ENCODE measurements at regions not wholly inside any gene's neighbourhood (a gene's known extent, or its start where the extent isn't known, plus 50 kb on each side); places are given as distances from the start of the nearest gene placed in this dataset.

DNA sequence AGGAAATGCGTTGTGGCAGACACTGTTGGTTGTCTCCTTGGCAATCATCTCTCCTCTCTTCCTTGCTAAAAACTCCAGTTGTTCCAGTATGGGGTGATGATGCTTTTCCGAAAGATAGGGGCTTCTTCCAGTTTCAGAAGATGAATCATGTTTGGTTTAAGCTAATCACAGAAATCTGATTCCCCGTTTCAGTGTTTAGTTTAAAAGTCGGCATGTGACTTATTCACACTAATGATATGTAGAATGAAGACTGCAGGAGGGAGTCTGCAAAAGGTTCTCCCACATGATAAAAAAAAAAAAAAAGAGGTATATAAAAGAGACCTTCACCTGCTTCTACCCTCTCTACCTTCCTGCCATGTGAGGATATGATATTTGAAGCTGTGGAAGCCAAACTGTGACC, 239.0 kb upstream of the SIX2 start:
- no peak for DNase-seq

DNA sequence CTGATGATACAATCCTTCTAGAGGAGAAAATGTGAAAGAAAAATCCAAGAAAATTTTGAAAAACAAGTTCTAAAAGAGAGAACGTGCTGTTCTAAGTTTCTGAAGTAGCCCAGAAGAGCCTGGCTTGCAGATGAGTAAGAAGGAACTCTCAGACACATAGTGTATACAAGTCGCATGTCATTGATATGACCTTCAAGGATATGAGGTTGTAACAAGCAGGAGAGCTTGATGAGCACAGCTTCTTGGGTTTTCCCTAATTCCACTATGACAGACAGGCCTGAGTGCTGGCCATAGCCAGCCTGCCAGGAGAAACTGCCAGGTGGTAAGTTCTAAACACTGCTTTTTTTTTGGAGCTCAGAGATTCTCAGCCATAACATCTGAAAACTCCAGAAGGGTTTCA, 235.7 kb upstream of the SIX2 start:
- DNase-seq, result no peak

DNA sequence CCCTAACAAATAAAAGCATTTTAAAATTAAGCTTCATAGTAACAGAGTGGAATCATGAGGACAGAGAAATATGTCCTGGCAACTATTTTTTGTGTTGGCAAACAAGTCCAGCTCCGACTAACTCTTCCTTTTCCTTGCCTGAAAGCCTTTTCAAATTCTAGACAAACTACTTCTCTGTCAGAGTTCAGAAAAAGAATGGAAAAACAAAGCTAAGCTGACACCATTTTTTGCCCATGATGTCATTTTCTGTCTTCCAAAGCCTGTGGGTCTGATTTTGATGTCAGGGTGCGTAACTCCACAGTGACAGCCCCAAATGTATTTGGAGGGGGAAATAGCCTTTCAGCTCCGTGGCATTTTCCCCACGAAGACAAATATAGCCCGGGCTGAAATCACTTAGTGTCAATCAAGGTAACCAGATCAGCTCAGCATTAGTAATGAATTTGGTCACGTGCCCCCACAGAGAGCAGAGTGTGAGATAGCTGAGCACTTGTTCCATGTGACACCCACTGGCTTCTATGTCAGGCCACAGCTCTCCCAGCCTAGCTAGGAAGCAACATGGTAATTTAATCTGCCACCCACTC, 233.0 kb upstream of the SIX2 start:
- no peak for DNase-seq

DNA sequence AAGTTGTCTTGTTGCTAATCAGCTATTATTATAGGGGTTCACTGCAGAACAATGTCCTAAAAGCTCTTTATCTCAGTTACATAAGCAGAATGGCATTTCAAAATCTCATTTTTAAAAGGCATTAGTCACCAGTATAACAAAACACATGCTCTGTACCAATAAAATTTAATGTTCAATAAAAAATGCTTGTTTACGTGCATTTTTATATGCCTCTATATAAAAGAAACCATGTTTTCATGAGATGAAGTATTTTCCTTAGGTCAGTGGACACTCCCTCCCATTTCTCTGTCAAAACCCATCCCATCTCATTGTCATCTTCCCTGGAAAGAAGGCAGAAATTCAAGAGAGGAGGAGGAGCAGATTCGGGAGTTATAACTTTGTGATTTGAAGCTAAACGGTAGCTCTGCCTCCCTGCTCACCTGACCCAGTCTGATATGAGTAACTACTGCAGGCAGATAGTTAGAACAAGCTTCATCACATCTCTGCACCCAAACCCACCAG, 231.9 kb upstream of the SIX2 start:
- DNase-seq, result no peak

DNA sequence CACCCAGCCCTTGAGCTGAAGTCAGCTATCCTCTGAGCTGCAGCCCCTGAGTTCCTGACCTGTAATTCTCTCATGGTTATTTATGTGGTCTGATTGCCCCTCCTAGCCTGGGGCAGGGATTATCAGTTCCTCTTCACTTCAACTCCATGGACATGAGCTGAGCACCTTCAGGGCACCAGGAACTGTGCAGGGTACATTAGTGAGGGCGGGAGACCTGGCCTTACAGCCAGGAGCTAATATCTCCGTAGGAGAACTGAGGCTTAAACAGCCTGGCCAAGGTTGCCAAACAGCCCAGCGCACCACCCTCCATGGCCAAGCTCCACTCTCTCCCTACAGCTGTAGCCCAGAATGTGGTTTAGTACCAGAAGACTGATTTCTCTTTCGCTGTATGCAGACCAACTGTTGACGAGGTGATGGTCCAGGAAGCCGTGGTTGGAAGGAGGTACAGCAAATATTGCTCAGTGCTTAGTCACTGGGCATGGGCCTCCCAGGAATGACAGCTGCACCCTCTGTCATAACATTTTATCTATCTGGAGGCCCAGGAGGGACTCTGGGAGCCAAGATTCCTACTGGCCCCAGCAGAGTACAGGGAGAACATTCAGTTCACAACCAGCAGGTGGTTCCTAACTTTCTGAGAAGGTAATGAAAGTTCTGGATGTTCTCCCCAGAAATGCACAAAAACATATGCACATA, 228.7 kb upstream of the SIX2 start:
- DNase-seq, result no peak

DNA sequence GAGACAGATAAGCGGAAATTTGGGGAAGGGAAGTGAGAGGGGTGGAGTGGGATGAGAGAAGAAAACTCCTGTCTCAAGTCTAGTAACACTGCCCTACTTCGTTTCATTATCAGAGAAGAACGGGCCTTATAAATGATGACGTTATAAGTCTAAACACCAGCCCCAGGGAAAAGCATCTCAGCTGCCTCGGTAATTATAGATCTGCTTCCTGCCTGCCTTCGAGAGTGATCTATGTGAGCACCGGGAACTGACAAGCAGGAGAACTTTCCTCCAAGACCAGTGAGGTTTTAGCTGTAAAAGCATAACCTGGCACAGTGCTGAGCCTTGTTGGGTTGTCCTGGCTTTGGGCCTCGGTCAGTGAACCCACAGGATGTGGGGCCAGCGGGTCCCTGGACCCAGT, 227.9 kb upstream of the SIX2 start:
- DNase-seq, result no peak

DNA sequence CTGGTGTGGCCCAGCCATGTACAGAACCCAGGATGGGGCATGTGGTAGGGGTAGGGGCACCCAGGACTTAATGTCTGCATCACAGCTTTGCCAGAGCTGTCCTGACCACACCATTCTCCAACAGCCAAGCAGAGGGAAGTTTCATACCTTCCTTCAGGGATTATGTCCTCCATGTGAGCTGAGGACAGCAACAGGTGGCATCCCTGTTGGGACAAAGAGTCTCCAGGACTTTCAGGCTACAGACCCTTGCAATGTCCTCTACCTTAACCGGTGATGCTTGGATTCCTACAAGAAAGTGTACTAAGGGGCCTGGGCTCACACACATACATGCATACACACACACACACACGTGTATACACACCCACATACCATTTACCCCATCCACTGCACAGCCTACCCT, 227.0 kb upstream of the SIX2 start:
- no peak for DNase-seq

DNA sequence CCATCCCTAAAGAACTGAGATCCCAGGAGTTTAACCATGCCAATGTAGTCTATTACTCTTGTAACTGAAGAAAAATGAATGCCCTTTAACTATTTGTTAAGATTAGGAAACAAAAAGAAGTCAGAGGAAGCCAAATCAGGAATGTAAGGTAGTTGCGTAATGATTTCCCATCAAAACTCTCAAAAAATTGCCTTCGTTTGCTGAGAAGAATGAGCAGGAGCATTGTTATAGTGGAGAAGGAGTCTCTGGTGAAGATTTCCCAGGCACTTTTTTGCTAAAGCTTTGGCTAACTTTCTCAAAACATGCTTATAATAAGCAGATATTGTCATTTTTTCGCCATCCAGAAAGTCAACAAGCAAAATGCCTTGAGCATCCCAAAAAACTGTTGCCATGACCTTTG, 224.0 kb upstream of the SIX2 start:
- DNase-seq, result no peak

DNA sequence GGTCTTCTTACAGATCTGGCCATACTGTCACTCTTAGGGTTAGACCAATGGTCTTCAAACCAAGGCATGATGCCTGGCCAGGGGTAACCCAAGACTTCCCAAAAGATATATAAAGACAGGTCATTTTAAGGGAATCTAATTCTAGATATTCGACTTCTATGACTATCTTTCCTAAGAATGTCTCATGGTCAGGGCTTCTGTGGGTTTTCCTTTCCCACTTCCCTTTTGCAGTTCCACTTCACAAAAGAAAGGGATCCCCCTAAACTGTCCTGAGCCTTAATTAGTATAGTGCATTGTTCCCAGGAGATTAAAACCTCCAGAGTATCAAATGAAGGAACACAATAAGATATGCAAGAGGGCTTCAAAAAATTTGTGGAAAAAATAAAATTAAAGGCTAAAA, 223.6 kb upstream of the SIX2 start:
- DNase-seq, result peak; percentile 5 to 22

DNA sequence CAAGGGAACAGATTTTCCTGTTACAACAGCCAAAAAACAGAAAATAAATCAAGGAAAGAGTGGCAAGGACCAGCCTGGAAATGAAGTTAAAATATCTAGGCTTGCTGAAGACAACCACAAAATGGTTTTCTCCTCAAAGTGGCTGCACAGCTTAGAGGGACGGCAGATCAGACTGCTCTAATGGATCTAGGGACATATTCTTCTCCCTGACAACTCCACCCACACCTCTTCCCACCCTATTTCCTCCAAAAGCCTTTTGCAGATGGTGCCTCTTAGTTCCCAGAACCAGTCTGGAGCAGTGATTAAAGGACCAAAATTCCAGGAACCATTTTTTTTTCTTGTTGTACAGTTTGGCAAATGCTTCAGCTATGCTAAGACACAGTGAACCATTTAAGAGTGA, 220.2 kb upstream of the SIX2 start:
- no peak for DNase-seq

DNA sequence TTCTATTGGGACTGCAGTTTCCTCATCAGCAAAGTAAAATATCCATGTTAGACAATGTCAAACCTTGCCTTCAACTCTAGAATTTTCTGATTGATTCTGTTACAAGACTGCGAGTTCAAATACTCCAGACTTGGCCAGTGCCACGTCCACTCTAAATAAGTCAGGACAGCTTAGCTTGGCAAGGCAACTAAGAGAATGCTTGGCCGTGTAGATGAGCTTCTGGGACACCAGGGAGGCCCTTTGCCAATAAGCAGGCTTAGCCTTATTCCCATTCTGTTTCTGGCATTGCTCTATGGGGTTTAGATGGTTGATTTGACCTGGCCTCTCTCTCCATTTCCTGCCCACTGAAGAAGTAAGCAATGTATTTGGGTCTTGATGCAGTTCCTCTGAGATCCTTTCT, 218.1 kb upstream of the SIX2 start:
- DNase-seq, result no peak

DNA sequence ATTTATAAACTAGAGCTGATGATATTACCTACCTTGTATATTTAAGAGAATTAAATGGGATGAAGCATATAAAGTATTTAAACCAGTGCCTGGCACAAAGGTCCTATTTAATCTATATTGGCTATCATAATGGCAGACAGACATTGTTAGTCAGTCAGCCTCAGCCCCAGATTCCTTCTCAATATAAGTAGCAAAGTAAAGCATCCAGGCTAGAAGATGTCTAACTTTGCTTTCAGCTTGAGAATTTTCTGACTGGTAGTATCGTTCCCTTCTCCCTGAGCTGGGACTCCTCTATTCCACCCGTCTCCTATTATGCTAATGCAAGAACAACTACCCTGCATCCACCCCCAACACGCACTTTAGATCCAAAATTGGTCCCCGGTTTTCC, 215.7 kb upstream of the SIX2 start:
- no peak for DNase-seq

DNA sequence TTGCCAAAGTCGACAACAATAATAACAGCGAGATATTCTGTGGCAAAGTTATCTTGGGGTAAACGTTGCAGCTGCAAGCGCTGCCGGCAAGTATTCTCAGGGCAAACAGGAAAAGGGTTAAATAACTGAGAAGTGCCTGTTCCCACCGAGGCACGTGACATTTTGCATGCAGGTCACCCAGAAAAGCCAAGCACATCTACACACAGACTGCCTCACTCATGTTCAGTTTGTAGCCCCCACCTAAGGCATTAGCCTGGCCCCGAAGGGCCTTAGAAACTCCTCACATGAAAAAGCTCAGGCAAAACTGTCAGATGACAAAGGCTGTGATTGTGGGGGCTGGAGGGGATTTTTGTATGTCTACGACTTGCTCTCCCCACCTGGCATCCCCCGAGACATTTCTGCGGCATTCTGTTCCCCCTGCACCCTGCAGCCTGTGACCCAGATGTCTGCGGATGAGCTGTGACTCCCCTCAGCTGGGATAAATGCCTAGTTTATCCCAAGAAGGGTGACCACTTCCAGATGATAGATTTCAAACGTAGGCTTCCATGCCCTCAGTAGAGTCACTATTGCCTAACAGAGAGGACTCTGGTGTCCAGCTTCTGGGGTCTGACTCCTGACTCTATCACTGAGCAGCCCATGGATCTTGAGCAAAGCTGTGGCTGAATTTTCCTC, 215.2 kb upstream of the SIX2 start:
- no peak for DNase-seq

DNA sequence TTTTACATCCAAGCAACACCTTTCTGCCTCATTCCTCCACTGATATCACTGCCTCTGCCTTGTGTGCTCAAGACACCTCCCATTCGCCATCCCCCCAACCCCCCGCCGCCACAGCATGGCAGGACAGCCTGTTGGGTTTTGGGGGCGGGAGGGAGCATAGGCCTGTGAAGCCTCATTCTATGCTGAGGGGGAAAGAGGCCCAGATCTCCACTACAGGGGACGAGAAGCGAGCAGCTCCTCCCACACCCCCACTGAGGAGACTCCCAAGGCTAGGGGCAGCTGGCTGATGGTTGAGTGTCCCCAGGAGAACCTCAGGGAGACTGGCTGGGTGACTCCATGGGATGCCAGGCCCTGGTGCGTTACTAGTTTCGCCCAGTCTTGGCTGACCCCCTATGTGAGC, 214.3 kb upstream of the SIX2 start:
- no peak for DNase-seq

DNA sequence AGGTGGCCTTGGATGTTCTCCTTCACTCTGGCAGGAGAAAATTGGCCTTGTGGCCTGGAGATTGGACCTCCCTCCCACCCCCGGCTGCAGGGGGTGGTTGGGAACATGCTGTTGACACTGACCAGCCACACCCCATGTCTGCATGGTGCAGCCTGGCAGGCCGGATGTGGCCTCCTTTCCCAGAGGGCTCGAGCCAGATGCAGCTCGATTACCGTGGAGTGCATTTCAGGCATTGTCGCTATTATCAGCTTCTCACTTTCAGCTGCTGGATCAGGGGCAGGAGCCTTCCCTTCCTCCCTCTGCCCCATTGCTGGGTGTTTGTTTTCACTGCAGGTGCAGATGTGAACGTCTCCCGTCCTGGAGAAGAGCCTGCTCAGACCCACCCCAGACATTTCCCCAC, 211.0 kb upstream of the SIX2 start:
- no peak for DNase-seq

DNA sequence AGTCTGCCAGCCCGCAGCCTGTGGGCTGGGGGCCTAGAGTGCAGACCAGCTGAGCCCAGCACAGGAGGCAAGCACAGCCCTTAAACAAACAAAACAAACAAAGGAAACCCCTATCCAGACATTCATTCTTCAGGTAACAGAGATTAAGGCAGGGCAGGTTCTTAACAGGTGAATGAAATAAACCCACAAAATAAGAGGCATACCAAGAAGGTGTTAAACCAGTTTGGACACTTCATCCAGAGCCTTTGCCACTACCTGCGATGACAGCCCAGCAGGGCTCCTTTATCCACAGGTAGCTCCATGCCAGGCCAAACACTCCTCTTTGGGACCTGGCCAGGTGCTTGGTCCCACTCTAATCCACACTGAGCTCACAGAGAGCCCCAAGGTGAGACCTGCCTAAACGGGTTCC, 209.7 kb upstream of the SIX2 start:
- DNase-seq, result no peak

DNA sequence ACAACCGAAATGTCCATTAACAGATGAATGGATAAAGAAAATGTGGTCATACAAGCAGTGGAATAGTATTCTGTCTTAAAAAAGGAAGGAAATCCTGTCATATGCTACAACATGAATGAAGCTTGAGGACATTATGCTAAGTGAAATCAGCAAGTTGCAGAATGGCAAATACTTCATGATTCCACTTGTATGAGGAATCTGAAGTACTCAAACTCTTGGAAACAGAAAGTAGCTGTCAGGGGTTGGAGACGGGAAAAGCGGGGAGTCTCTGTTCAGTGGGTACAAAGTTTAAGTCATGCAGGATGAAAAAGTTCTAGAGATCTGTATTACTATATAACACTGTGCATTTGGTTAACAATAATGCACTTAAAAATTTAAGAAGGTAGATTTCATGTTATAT, 209.0 kb upstream of the SIX2 start:
- no peak for DNase-seq

DNA sequence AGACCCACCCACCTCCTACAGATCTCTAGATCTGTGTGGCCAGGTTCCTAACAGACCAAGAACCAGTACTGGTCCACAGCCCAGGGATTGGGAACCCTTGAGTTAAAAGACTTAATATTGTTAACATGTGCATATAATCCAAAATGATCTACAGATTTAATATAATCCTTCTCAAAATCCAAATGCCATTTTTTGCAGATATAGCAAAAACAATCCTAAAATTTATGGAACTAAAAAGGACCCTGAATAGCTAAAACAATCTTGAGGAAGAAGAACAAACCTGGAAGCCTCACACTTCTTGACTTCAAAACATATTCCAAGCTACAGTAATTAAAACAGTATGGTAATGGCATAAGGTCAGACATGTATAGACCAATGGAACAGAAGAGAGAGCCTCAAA, 206.9 kb upstream of the SIX2 start:
- DNase-seq, result no peak

DNA sequence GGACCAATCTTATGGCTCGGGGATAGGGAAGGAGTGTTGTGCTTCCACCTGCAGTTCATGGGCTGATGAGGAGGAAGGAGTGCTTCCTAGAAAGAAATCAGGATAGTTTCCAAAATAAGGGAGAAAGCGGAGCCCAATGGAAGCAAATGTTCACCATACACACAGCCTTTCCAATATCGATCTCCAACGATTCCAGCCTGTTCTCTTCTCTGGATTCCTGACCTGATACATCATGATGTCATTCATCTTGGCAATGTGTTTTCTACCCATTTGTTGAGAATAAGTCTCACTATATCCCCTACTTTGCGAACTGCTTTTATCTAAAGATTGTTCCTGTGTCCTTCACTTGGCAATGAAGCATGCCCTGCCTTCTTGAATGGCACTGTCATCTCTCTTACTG, 205.3 kb upstream of the SIX2 start:
- DNase-seq, result no peak

DNA sequence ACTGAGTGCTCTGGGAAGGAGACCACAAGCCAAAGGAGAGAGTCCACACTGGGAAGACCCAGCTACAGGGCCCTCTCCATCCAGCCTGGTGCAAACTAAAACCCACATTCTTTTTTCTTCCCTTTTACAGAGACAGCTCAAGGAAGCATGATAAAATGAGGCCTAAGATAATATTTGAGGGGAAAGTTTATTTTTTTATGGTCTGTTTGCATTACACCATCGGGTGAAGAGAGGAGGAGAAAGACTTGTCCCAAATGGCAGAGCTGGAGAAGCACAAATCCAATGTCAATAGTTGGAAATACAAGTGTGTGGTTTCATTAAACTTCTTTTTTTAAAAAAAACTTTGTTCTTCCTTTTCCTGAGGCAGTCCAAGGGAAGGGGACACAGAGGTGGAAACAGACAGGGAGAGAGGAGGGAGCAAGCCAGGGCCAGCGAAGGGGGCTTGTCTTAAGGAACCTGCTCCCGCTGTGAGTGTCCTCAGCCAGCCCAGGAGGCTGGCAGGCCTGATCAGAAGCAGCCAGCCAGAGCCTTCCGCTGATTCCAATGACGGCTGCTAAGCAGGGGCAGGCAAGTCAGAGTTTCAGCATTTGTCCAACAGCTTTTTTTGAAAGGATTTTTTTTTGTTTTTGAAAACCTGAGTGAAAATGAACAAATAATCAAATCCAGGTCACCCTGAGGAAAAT, 203.8 kb upstream of the SIX2 start:
- DNase-seq, result no peak

DNA sequence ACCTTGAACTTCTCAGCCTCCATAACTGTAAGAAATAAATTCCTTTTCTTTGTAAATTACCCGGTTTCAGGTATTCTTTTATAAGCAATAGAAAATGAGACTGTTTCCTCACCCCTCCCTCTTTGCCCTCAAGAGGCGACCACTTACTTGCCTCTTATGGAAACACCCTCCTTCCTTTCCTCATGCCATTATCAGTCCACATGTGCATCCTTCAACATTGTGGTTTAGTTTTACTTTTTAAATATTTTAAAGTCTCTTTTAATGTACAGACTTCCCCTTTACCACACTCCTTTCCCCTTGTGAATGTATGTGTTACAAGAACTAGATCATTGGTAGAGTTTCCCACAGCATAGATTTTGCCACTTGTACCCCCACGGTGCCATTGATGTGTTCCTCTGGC, 202.4 kb upstream of the SIX2 start:
- DNase-seq, result no peak

DNA sequence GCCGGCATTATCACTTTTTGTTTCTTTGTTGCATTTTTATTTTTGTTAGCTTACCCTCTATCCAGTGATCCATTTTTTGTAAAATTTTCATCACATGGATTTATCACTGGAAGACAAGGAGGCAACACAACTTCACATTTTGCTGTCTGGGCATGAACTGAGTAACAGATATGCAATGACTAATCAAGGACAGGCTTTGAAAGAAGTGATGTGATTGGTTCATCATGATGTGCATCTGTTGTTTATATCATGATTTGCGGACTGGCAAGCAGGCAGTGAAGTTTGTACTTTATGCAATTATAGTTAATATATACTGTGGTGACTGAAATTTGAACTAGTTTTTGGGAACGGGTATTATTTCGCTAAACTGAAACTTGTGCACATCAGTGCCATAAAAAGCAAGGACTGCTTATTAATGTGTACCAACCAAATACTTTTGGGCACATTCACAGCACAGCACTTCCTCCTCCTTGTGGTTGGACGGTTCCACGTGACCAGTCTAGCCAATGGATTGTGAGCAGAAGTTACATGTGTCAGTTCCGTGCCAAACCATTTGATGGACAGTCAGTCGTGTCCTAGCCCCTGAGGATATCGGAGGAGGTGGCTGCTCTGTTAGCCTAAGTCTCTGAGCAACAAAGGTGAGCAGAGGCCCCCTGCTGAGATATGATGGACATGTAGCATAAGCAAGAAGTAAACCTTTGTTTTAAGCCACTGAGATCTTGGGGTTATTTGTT, 201.4 kb upstream of the SIX2 start:
- no peak for DNase-seq

DNA sequence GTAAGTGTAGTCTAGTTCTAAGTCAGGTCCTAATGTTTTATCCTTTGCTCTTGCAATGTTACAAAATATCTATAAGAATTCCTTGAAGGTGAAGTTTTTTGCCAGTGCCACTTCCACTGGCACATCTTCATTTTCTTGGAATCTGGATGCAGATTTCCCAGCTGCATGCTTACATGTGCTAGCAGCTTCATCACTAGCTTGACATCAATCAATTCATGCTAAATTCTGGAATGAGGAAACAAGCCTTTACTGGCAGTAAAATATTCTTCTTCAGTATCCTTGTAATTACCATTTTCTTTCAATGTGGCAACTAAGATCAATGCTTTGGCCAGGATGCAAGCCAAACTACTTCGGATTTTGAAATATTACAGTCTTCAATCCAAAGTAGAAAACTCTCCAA, 200.6 kb upstream of the SIX2 start:
- DNase-seq, result no peak

All from inflammatory macrophage (primary cell).